ENCODE measurements at regions not wholly inside any gene's neighbourhood (a gene's known extent, or its start where the extent isn't known, plus 50 kb on each side); places are given as distances from the start of the nearest gene placed in this dataset.

DNA sequence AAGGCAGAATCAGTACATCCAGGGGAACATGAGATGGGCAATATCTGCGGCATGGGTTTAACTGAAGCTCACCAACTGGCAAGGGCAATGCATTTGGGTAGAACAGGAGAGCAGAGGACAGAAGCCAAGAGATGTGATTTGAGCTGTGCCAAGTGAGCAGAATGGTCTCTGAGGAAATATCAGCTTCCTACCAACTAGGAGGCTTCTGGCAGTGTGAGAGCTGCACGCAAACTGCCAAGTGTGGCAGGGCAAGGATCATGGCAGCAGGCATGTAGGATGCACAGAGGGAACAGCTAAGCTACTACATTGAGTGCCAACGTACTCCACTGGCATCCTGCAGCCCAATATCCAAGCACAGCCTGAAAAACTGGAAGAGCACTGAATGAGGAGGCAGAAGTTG, 1036.5 kb downstream of the TUSC7 start:
- H3K9me3 Mint-ChIP-seq, result peaks cover 4% of the 10 kb centered on the region
- H3K4me3 Mint-ChIP-seq, result no peak overlapping the region
- H3K27ac Mint-ChIP-seq, result no peak overlapping the region
- DNase-seq, result no peak
- H3K27me3 Mint-ChIP-seq (ENCODE audit: low read depth, poor library complexity), result no peaks in the 10 kb centered on the region
- no peaks in the 10 kb centered on the region for H3K36me3 Mint-ChIP-seq (ENCODE audit: low read depth)
- TF ChIP-seq, protein P1, sequence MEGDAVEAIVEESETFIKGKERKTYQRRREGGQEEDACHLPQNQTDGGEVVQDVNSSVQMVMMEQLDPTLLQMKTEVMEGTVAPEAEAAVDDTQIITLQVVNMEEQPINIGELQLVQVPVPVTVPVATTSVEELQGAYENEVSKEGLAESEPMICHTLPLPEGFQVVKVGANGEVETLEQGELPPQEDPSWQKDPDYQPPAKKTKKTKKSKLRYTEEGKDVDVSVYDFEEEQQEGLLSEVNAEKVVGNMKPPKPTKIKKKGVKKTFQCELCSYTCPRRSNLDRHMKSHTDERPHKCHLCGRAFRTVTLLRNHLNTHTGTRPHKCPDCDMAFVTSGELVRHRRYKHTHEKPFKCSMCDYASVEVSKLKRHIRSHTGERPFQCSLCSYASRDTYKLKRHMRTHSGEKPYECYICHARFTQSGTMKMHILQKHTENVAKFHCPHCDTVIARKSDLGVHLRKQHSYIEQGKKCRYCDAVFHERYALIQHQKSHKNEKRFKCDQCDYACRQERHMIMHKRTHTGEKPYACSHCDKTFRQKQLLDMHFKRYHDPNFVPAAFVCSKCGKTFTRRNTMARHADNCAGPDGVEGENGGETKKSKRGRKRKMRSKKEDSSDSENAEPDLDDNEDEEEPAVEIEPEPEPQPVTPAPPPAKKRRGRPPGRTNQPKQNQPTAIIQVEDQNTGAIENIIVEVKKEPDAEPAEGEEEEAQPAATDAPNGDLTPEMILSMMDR (IDR thresholded peaks at IDR 0.05), result no peak
- H3K4me1 Mint-ChIP-seq, result peaks cover 1% of the 10 kb centered on the region

DNA sequence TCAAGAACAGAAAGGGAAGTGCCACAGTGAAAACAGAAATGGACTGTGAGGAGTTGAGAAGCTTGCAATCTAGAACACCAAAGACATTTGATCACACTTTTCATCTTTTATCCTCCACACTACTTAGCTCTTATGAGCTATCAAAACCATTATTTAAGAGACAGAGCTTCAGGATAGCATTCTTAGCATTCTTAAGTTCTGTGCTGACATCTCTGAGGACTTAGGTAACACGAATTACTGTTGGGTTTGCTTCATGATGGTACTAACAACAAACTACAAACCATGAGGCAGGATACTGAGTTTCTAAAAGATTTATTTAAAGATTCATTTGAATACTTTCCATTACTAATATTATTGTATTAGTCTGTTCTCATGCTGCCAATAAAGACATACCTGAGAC, 1038.6 kb downstream of the TUSC7 start:
- Mint-ChIP-seq H3K4me3 (no peak overlapping the region), H3K4me1 (peaks cover 22% of the 10 kb centered on the region), H3K9me3 (peaks cover 4% of the 10 kb centered on the region), H3K36me3 (ENCODE audit: low read depth) (no peaks in the 10 kb centered on the region), H3K27me3 (ENCODE audit: low read depth, poor library complexity) (no peaks in the 10 kb centered on the region), H3K27ac (no peak overlapping the region)
- no peak for DNase-seq
- TF ChIP-seq, protein P1 (IDR thresholded peaks at IDR 0.05), result no peak

DNA sequence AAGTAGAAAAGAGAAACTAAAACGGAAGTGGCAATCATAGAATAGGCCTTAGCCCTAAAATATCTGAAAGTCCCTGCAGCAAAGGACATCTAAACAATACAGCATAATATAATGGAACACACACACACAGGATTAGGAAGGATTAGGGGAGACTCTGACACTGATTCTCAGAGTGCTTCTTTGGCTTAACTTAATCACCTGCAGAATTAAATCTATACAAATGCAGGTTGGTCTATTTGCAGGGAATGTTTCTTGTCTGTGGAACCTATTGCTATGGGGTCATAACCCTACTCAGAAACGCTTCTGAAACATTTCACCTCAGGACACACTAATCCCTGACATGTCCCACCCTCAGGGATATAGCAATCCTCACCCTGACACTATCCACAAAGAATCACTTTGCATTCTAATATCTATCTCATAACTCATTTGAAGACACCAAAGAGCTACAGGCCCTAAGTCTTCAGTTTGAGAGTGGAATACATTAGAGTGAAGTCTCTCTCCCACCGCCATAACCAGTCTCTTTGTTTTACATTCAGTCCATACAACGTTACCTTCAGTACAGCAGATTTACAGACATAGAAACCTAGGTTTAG, 1041.2 kb downstream of the TUSC7 start:
- Mint-ChIP-seq H3K27me3 (ENCODE audit: low read depth, poor library complexity) (no peaks in the 10 kb centered on the region), H3K27ac (no peak overlapping the region), H3K4me3 (no peak overlapping the region), H3K36me3 (ENCODE audit: low read depth) (no peaks in the 10 kb centered on the region), H3K4me1 (peaks cover 26% of the 10 kb centered on the region), H3K9me3 (peaks cover 4% of the 10 kb centered on the region)
- DNase-seq, result no peak
- TF ChIP-seq, protein P1 (IDR thresholded peaks at IDR 0.05), result no peak

- DNase-seq, result no peak
- TF ChIP-seq, protein P1 (IDR thresholded peaks at IDR 0.05), result no peak
- H3K4me3 Mint-ChIP-seq, result no peak overlapping the region
- peaks cover 29% of the 10 kb centered on the region for H3K4me1 Mint-ChIP-seq
- no peaks in the 10 kb centered on the region for H3K36me3 Mint-ChIP-seq (ENCODE audit: low read depth)
- H3K27ac Mint-ChIP-seq, result peak overlapping the region; percentile 54
- no peaks in the 10 kb centered on the region for H3K27me3 Mint-ChIP-seq (ENCODE audit: low read depth, poor library complexity)
- peaks cover 4% of the 10 kb centered on the region for H3K9me3 Mint-ChIP-seq
Measured at GRCh38 chr3:117751651-117752050, 1042.1 kb downstream of the TUSC7 start.

DNA sequence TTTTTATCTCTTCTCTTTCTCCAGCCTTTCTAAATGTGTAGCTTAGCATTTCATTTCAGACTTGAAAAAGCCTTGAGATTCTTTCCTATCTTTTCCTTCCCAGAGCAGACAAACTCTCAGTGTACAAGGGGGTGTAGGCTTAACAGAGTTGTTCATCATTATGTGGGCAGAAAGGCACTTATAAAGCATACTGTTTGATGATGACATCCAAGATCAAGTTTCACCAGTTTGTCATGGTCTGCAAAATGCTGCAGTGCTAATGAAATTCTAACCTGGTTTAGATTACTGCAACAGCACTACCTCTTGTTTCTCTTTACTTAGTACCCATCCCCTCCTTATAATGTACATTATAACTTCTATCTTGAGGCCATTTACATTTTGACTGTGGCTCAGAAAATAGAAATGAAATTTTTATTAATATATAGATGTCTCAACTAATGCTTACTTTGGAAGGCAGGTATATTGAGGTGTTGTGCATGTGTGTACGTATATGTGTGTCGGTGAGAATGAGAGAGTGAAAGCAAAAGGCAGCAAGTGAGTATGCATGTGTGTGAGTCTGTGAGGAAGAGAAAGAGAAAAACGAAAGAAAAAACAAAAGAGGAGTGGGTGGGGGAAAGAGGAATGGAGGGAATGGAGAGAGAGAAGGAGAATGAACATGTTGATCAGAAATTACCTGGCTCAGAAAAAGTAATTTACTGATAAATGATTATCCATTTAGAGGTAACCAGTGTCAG, 1043.6 kb downstream of the TUSC7 start:
- TF ChIP-seq, protein P1 (IDR thresholded peaks at IDR 0.05), result no peak
- peak overlapping the region; percentile 0 for H3K27ac Mint-ChIP-seq
- no peak overlapping the region for H3K4me3 Mint-ChIP-seq
- no peaks in the 10 kb centered on the region for H3K27me3 Mint-ChIP-seq (ENCODE audit: low read depth, poor library complexity)
- H3K9me3 Mint-ChIP-seq, result peaks cover 4% of the 10 kb centered on the region
- no peak for DNase-seq
- H3K4me1 Mint-ChIP-seq, result peaks cover 31% of the 10 kb centered on the region
- H3K36me3 Mint-ChIP-seq (ENCODE audit: low read depth), result no peaks in the 10 kb centered on the region

- TF ChIP-seq, protein P1 (IDR thresholded peaks at IDR 0.05), result no peak
- peaks cover 31% of the 10 kb centered on the region for H3K4me1 Mint-ChIP-seq
- H3K4me3 Mint-ChIP-seq, result no peak overlapping the region
- no peak overlapping the region for H3K27ac Mint-ChIP-seq
- H3K9me3 Mint-ChIP-seq, result no peaks in the 10 kb centered on the region
- H3K27me3 Mint-ChIP-seq (ENCODE audit: low read depth, poor library complexity), result no peaks in the 10 kb centered on the region
- no peaks in the 10 kb centered on the region for H3K36me3 Mint-ChIP-seq (ENCODE audit: low read depth)
- DNase-seq, result no peak
Measured at GRCh38 chr3:117754058-117754457, 1044.5 kb downstream of the TUSC7 start.

Measured in nephron progenitor cell (in vitro differentiated cells).